GM12878 (cell line): ENCODE measurements at regions not wholly inside any gene's neighbourhood (a gene's known extent, or its start where the extent isn't known, plus 50 kb on each side); places are given as distances from the start of the nearest gene placed in this dataset.

Source experiments
- ATF7 ChIP-seq: fragments of 450-650 bp; IDR thresholded peaks from 2 replicates; pipeline ENCODE4 v1.6.1; 2016; ENCODE audit warnings: low read depth, mild to moderate bottlenecking
- BACH1 ChIP-seq: fragments of 450-650 bp; IDR thresholded peaks from 2 replicates; pipeline ENCODE4 v1.6.1; 2017; ENCODE audit warnings: mild to moderate bottlenecking, borderline replicate concordance
- BHLHE40 ChIP-seq, 2 experiments: fragments of 450-650 bp in 1 of 2; IDR thresholded peaks; 2 replicates each; pipeline ENCODE4 v1.6.1; 2011 to 2017; ENCODE audit warnings: low read depth in 2 of 2, borderline replicate concordance in 1 of 2, improper control_type of control experiment in 1 of 2, low read length in 1 of 2, mild to moderate bottlenecking in 1 of 2
- FOXM1 ChIP-seq: IDR thresholded peaks from 2 replicates; pipeline ENCODE4 v1.6.1; 2012; ENCODE audit warnings: low read depth, mild to moderate bottlenecking, inconsistent platforms, low read length, moderate library complexity
- HSF1 ChIP-seq: fragments of 150-350 bp; IDR thresholded peaks from 2 replicates; pipeline ENCODE4 v1.6.1; 2014; ENCODE audit warnings: mild to moderate bottlenecking, low read depth, low read length
- IRF4 ChIP-seq: IDR thresholded peaks from 2 replicates; pipeline ENCODE4 v1.6.1; 2011; ENCODE audit warnings: low read depth, low read length
- JUNB ChIP-seq: IDR thresholded peaks from 2 replicates; pipeline ENCODE4 v1.6.1; 2016; ENCODE audit warnings: antibody characterized with exemption, mild to moderate bottlenecking
- KLF5 ChIP-seq: fragments of 450-650 bp; IDR thresholded peaks from 2 replicates; pipeline ENCODE4 v1.6.1; 2014; ENCODE audit warnings: mild to moderate bottlenecking; ENCODE audit not compliant: partially characterized antibody
- MAX ChIP-seq: IDR thresholded peaks from 2 replicates; pipeline ENCODE4 v1.6.1; 2012; ENCODE audit warnings: low read depth, low read length, improper control_type of control experiment
- MXI1 ChIP-seq: fragments of 150-350 bp; IDR thresholded peaks from 2 replicates; pipeline ENCODE4 v1.6.1; 2011; ENCODE audit warnings: low read depth, mild to moderate bottlenecking, inconsistent platforms, low read length, improper control_type of control experiment
- NFYB ChIP-seq: IDR thresholded peaks from 2 replicates; pipeline ENCODE4 v1.6.1; 2011; ENCODE audit warnings: low read depth, mild to moderate bottlenecking, low read length, improper control_type of control experiment, moderate library complexity; ENCODE audit not compliant: insufficient read depth
- NR2C1 ChIP-seq: fragments of 450-650 bp; IDR thresholded peaks from 2 replicates; pipeline ENCODE4 v1.6.1; 2017; ENCODE audit warnings: antibody characterized with exemption, mild to moderate bottlenecking, moderate library complexity
- NR2F1 ChIP-seq: fragments of 450-650 bp; conservative IDR thresholded peaks from 2 replicates; pipeline ENCODE4 v1.6.1; 2017; ENCODE audit warnings: mild to moderate bottlenecking
- RAD21 ChIP-seq: IDR thresholded peaks from 2 replicates; pipeline ENCODE4 v1.6.1; 2011; ENCODE audit warnings: mild to moderate bottlenecking, low read depth, low read length, moderate library complexity; ENCODE audit not compliant: insufficient read depth
- RFX5 ChIP-seq: IDR thresholded peaks from 2 replicates; pipeline ENCODE4 v1.6.1; 2011; ENCODE audit warnings: low read depth, low read length, improper control_type of control experiment
- RUNX3 ChIP-seq: IDR thresholded peaks from 2 replicates; pipeline ENCODE4 v1.6.1; 2012; ENCODE audit warnings: low read length, inconsistent platforms
- SREBF1 ChIP-seq: IDR thresholded peaks from 2 replicates; pipeline ENCODE4 v1.6.1; 2012; ENCODE audit warnings: mild to moderate bottlenecking, low read length
- SREBF2 ChIP-seq: IDR thresholded peaks from 2 replicates; pipeline ENCODE4 v1.6.1; 2012; ENCODE audit warnings: mild to moderate bottlenecking, low read length
- TAF1 ChIP-seq: IDR thresholded peaks from 2 replicates; pipeline ENCODE4 v1.6.1; 2011; ENCODE audit warnings: mild to moderate bottlenecking, low read depth, low read length, borderline replicate concordance
- WRNIP1 ChIP-seq: IDR thresholded peaks from 2 replicates; pipeline ENCODE4 v1.6.1; 2011; ENCODE audit warnings: low read depth, low read length, improper control_type of control experiment, borderline replicate concordance
- ZNF207 ChIP-seq: fragments of 450-650 bp; IDR thresholded peaks from 2 replicates; pipeline ENCODE4 v1.6.1; 2014; ENCODE audit warnings: antibody characterized with exemption, mild to moderate bottlenecking, borderline replicate concordance
- TF ChIP-seq, protein P1 (sequence below): fragments of 450-650 bp; IDR thresholded peaks from 2 replicates; pipeline ENCODE4 v1.6.1; 2017; ENCODE audit warnings: mild to moderate bottlenecking
- TF ChIP-seq, protein P2 (sequence below): IDR thresholded peaks from 2 replicates; pipeline ENCODE4 v1.6.1; 2011; ENCODE audit warnings: borderline replicate concordance, low read depth, mild to moderate bottlenecking, moderate library complexity, low read length; ENCODE audit not compliant: insufficient read depth, poor library complexity, severe bottlenecking
- TF ChIP-seq, protein P3 (sequence below): fragments of 450-650 bp; IDR thresholded peaks from 2 replicates; pipeline ENCODE4 v1.6.1; 2014; ENCODE audit warnings: mild to moderate bottlenecking

- TF ChIP-seq NFYB (no peak), TAF1 (no peak), IRF4 (0 out of 2 replicates have a peak, but pooled peaks have one; percentile 23), BACH1 (no peak), RFX5 (no peak), ZNF207 (no peak), RUNX3 (peak; percentile 55), BHLHE40 (IDR thresholded peaks at IDR 0.05; ENCODE audit: borderline replicate concordance in 1 of 2, low read depth in 2 of 2, low read length in 1 of 2) (no peak), MXI1 (no peak), FOXM1 (no peak), NR2F1 (no peak), SREBF1 (no peak), KLF5 (no peak), WRNIP1 (no peak), MAX (no peak), NR2C1 (no peak), JUNB (no peak), SREBF2 (no peak), HSF1 (no peak), RAD21 (peak; percentile 66), ATF7 (peak; percentile 41; the same call in 1 of the 2 replicates)
- TF ChIP-seq, protein P1, sequence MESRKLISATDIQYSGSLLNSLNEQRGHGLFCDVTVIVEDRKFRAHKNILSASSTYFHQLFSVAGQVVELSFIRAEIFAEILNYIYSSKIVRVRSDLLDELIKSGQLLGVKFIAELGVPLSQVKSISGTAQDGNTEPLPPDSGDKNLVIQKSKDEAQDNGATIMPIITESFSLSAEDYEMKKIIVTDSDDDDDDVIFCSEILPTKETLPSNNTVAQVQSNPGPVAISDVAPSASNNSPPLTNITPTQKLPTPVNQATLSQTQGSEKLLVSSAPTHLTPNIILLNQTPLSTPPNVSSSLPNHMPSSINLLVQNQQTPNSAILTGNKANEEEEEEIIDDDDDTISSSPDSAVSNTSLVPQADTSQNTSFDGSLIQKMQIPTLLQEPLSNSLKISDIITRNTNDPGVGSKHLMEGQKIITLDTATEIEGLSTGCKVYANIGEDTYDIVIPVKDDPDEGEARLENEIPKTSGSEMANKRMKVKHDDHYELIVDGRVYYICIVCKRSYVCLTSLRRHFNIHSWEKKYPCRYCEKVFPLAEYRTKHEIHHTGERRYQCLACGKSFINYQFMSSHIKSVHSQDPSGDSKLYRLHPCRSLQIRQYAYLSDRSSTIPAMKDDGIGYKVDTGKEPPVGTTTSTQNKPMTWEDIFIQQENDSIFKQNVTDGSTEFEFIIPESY = no peak
- TF ChIP-seq, protein P2, sequence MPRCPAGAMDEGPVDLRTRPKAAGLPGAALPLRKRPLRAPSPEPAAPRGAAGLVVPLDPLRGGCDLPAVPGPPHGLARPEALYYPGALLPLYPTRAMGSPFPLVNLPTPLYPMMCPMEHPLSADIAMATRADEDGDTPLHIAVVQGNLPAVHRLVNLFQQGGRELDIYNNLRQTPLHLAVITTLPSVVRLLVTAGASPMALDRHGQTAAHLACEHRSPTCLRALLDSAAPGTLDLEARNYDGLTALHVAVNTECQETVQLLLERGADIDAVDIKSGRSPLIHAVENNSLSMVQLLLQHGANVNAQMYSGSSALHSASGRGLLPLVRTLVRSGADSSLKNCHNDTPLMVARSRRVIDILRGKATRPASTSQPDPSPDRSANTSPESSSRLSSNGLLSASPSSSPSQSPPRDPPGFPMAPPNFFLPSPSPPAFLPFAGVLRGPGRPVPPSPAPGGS = no peak
- TF ChIP-seq, protein P3, sequence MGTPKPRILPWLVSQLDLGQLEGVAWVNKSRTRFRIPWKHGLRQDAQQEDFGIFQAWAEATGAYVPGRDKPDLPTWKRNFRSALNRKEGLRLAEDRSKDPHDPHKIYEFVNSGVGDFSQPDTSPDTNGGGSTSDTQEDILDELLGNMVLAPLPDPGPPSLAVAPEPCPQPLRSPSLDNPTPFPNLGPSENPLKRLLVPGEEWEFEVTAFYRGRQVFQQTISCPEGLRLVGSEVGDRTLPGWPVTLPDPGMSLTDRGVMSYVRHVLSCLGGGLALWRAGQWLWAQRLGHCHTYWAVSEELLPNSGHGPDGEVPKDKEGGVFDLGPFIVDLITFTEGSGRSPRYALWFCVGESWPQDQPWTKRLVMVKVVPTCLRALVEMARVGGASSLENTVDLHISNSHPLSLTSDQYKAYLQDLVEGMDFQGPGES = no peak
Observed at GRCh38 chr12:16939871-16940306, 333.9 kb upstream of the LMO3 start (continued).
